Activated CD8-positive, alpha-beta T cell treated with anti-CD3 and anti-CD28 coated beads for 36 hours (primary cell): ENCODE measurements at regions not wholly inside any gene's neighbourhood (a gene's known extent, or its start where the extent isn't known, plus 50 kb on each side); places are given as distances from the start of the nearest gene placed in this dataset.

ENCODE experiments used
- ATAC-seq: fragments of 200-7000 bp; cut with Tn5 transposase; one replicate; pipeline ENCODE4 v1.10.0; 2021; ENCODE audit warnings: mild to moderate bottlenecking, moderate library complexity
- CTCF ChIA-PET: fragments of 350-600 bp; sonication (Branson Sonifier 250); formaldehyde crosslinking; loops from one replicate; lab custom pipeline; 2021; ENCODE audit warnings: antibody characterized with exemption; lab: Charles Lee
- POLR2A ChIA-PET: fragments of 350-600 bp; sonication (Branson Sonifier 250); formaldehyde crosslinking; loops from one replicate; lab custom pipeline; 2021; ENCODE audit warnings: antibody characterized with exemption; lab: Charles Lee
- DNase-seq: peaks from one replicate; pipeline ENCODE4 v3.0.0-alpha.2; 2020
- H3K27ac Mint-ChIP-seq: one replicate; pipeline ENCODE4 v1.8.0; 2021; ENCODE audit warnings: mild to moderate bottlenecking, mixed read lengths
- H3K27me3 Mint-ChIP-seq: one replicate; pipeline ENCODE4 v1.8.0; 2021; ENCODE audit warnings: mixed read lengths
- H3K36me3 Mint-ChIP-seq: one replicate; pipeline ENCODE4 v1.8.0; 2021; ENCODE audit warnings: low read depth, mixed read lengths
- H3K4me1 Mint-ChIP-seq: one replicate; pipeline ENCODE4 v1.8.0; 2021; ENCODE audit warnings: low read depth, mixed read lengths
- H3K4me3 Mint-ChIP-seq: one replicate; pipeline ENCODE4 v1.8.0; 2021; ENCODE audit warnings: mild to moderate bottlenecking, moderate library complexity, mixed read lengths
- H3K9me3 Mint-ChIP-seq: one replicate; pipeline ENCODE4 v1.8.0; 2021; ENCODE audit warnings: mixed read lengths
- CTCF ChIP-seq: fragments of 200-600 bp; IDR thresholded peaks from one replicate; pipeline ENCODE4 v1.8.0; 2022; ENCODE audit warnings: antibody characterized with exemption, mild to moderate bottlenecking
- intact Hi-C: fragments of 100-400 bp; cut with micrococcal nuclease; formaldehyde crosslinking; loops from one replicate; pipeline ENCODE4 v1.10.0; 2022

- intact Hi-C loops = no loop called here
- no peak for ATAC-seq
- Mint-ChIP-seq H3K4me1 (no peaks in the 10 kb centered on the region), H3K27me3 (no peaks in the 10 kb centered on the region), H3K9me3 (no peaks in the 10 kb centered on the region), H3K4me3 (no peak overlapping the region), H3K36me3 (no peaks in the 10 kb centered on the region), H3K27ac (no peak overlapping the region)
- CTCF ChIA-PET = no interaction called here
- TF ChIP-seq CTCF = no peak
- POLR2A ChIA-PET = no interaction called here
- no peak for DNase-seq
Measured at GRCh38 chr11:109347304-109347703, 74.7 kb upstream of the C11orf87 start.

- H3K9me3 Mint-ChIP-seq = no peaks in the 10 kb centered on the region
- H3K4me1 Mint-ChIP-seq = no peaks in the 10 kb centered on the region
- DNase-seq (no peak), ATAC-seq (no peak)
- POLR2A ChIA-PET = no interaction called here
- H3K36me3 Mint-ChIP-seq = no peaks in the 10 kb centered on the region
- no peak overlapping the region for H3K4me3 Mint-ChIP-seq
- no peak overlapping the region for H3K27ac Mint-ChIP-seq
- H3K27me3 Mint-ChIP-seq = no peaks in the 10 kb centered on the region
- no peak for TF ChIP-seq CTCF
- CTCF ChIA-PET = no interaction called here
- intact Hi-C loops = no loop called here
Measured at GRCh38 chr11:109349276-109350080, 72.5 kb upstream of the C11orf87 start.

- intact Hi-C loops = no loop called here
- Mint-ChIP-seq H3K4me1 (no peaks in the 10 kb centered on the region), H3K4me3 (no peak overlapping the region), H3K9me3 (no peaks in the 10 kb centered on the region), H3K27me3 (no peaks in the 10 kb centered on the region), H3K27ac (no peak overlapping the region), H3K36me3 (no peaks in the 10 kb centered on the region)
- ChIA-PET POLR2A (no interaction called here), CTCF (no interaction called here)
- TF ChIP-seq CTCF = no peak
- no peak for ATAC-seq
- DNase-seq = no peak
Measured at GRCh38 chr11:109350091-109350490, 71.9 kb upstream of the C11orf87 start.

GRCh38 chr11:109362059-109362458, 59.9 kb upstream of the C11orf87 start:
- intact Hi-C loops = no loop called here
- ChIA-PET POLR2A (no interaction called here), CTCF (no interaction called here)
- H3K27me3 Mint-ChIP-seq = no peaks in the 10 kb centered on the region
- no peak overlapping the region for H3K4me3 Mint-ChIP-seq
- no peak for ATAC-seq
- H3K4me1 Mint-ChIP-seq = no peaks in the 10 kb centered on the region
- TF ChIP-seq CTCF = no peak
- no peak overlapping the region for H3K27ac Mint-ChIP-seq
- H3K9me3 Mint-ChIP-seq = peaks cover 2% of the 10 kb centered on the region
- no peak for DNase-seq
- no peaks in the 10 kb centered on the region for H3K36me3 Mint-ChIP-seq

GRCh38 chr11:109363682-109364081, 58.3 kb upstream of the C11orf87 start:
- no peak for DNase-seq
- Mint-ChIP-seq H3K36me3 (no peaks in the 10 kb centered on the region), H3K27me3 (no peaks in the 10 kb centered on the region), H3K27ac (no peak overlapping the region), H3K9me3 (peaks cover 2% of the 10 kb centered on the region), H3K4me3 (no peak overlapping the region), H3K4me1 (no peaks in the 10 kb centered on the region)
- CTCF ChIA-PET = no interaction called here
- intact Hi-C loops = no loop called here
- POLR2A ChIA-PET = no interaction called here
- TF ChIP-seq CTCF = no peak
- ATAC-seq = no peak
